Vagina (tissue), 2 donors: ENCODE measurements at regions not wholly inside any gene's neighbourhood (a gene's known extent, or its start where the extent isn't known, plus 50 kb on each side); places are given as distances from the start of the nearest gene placed in this dataset.

Experiments
- POLR2AphosphoS5 ChIP-seq, 2 donors: sonication (generic); formaldehyde crosslinking; IDR thresholded peaks; one replicate each; pipeline ENCODE4 v1.9.0; 2017; ENCODE audit warnings: antibody characterized with exemption in 2 of 2, mild to moderate bottlenecking in 2 of 2, low read depth in 1 of 2; ENCODE audit not compliant: insufficient read depth in 1 of 2
- TF ChIP-seq, protein P1 (sequence below), 3 experiments: fragments of 450-650 bp in 2 of 3; fragments of 200-600 bp in 1 of 3; sonication (generic) in 1 of 3; IDR thresholded peaks; one replicate each; pipeline ENCODE4 v1.5.1; 2017 to 2019; ENCODE audit warnings: antibody characterized with exemption in 3 of 3, mild to moderate bottlenecking in 2 of 3, moderate library complexity in 2 of 3

GRCh38 chr5:165728425-165728824 is 2223.0 kb downstream of the MAT2B start:
- TF ChIP-seq, protein P1, sequence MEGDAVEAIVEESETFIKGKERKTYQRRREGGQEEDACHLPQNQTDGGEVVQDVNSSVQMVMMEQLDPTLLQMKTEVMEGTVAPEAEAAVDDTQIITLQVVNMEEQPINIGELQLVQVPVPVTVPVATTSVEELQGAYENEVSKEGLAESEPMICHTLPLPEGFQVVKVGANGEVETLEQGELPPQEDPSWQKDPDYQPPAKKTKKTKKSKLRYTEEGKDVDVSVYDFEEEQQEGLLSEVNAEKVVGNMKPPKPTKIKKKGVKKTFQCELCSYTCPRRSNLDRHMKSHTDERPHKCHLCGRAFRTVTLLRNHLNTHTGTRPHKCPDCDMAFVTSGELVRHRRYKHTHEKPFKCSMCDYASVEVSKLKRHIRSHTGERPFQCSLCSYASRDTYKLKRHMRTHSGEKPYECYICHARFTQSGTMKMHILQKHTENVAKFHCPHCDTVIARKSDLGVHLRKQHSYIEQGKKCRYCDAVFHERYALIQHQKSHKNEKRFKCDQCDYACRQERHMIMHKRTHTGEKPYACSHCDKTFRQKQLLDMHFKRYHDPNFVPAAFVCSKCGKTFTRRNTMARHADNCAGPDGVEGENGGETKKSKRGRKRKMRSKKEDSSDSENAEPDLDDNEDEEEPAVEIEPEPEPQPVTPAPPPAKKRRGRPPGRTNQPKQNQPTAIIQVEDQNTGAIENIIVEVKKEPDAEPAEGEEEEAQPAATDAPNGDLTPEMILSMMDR (IDR thresholded peaks at IDR 0.05), result no peak
- TF ChIP-seq POLR2AphosphoS5 (IDR thresholded peaks at IDR 0.05; ENCODE audit: insufficient read depth in 1 of 2, low read depth in 1 of 2), result no peak
